OCI-LY1 (cell line): ENCODE measurements at regions not wholly inside any gene's neighbourhood (a gene's known extent, or its start where the extent isn't known, plus 50 kb on each side); places are given as distances from the start of the nearest gene placed in this dataset.

Experiments used
- H2AFZ ChIP-seq: fragments of 200-600 bp; sonication (generic), shearing (Covaris generic); 2 replicates; pipeline ENCODE4 v1.6.0; 2014; ENCODE audit warnings: antibody characterized with exemption, mild to moderate bottlenecking, low read length
- H3F3A ChIP-seq: fragments of 200-600 bp; sonication (generic), shearing (Covaris generic); 2 replicates; pipeline ENCODE4 v1.6.0; 2014; ENCODE audit warnings: mild to moderate bottlenecking, antibody characterized with exemption, low read length, moderate library complexity; ENCODE audit not compliant: insufficient read depth
- H3K27ac ChIP-seq: fragments of 200-600 bp; sonication (generic); 2 replicates; pipeline ENCODE4 v1.5.1; 2014; ENCODE audit warnings: low read length, mixed run types, mild to moderate bottlenecking, low read depth; ENCODE audit not compliant: poor library complexity, severe bottlenecking
- H3K27me3 ChIP-seq: fragments of 200-600 bp; sonication (generic); 2 replicates; pipeline ENCODE4 v1.6.0; 2014; ENCODE audit warnings: antibody characterized with exemption, mild to moderate bottlenecking, low read length, moderate library complexity; ENCODE audit not compliant: insufficient read depth
- H3K36me3 ChIP-seq: fragments of 200-600 bp; sonication (generic); 2 replicates; pipeline ENCODE4 v1.6.1; 2014; ENCODE audit warnings: mild to moderate bottlenecking, antibody characterized with exemption, low read length, moderate library complexity, mixed read lengths; ENCODE audit not compliant: insufficient read depth
- H3K4me1 ChIP-seq: fragments of 200-600 bp; sonication (generic); 2 replicates; pipeline ENCODE4 v1.5.1; 2014; ENCODE audit warnings: mild to moderate bottlenecking, low read length, moderate library complexity; ENCODE audit not compliant: insufficient read depth, severe bottlenecking
- H3K4me2 ChIP-seq: fragments of 200-600 bp; sonication (generic), shearing (Covaris generic); 2 replicates; pipeline ENCODE4 v1.6.1; 2014; ENCODE audit warnings: low read length
- H3K4me3 ChIP-seq: fragments of 200-600 bp; sonication (generic); 2 replicates; pipeline ENCODE4 v1.5.1; 2014; ENCODE audit warnings: low read length, low read depth, mild to moderate bottlenecking, mixed read lengths; ENCODE audit not compliant: poor library complexity, severe bottlenecking
- H3K79me2 ChIP-seq: fragments of 200-600 bp; shearing (Covaris generic); 2 replicates; pipeline ENCODE4 v1.6.1; 2016; ENCODE audit warnings: mixed run types, low read length, mixed read lengths; ENCODE audit not compliant: insufficient read depth
- H3K9ac ChIP-seq: fragments of 200-600 bp; sonication (generic), shearing (Covaris generic); 2 replicates; pipeline ENCODE4 v1.6.1; 2014; ENCODE audit warnings: mild to moderate bottlenecking, low read length, mixed read lengths
- H3K9me2 ChIP-seq: fragments of 200-600 bp; sonication (generic), shearing (Covaris generic); 2 replicates; pipeline ENCODE4 v1.6.1; 2014; ENCODE audit warnings: low read depth, mild to moderate bottlenecking, low read length, mixed read lengths
- H3K9me3 ChIP-seq: fragments of 200-600 bp; shearing (Covaris generic); 2 replicates; pipeline ENCODE4 v1.6.1; 2014; ENCODE audit warnings: low read length, mixed read lengths
- H4K20me1 ChIP-seq: fragments of 200-600 bp; sonication (generic), shearing (Covaris generic); 2 replicates; pipeline ENCODE4 v1.6.0; 2016; ENCODE audit warnings: mild to moderate bottlenecking, low read length; ENCODE audit not compliant: insufficient read depth
- EZH2 ChIP-seq: fragments of 200-600 bp; sonication (generic), shearing (Covaris generic); IDR thresholded peaks from 2 replicates; pipeline ENCODE4 v1.8.0; 2017; ENCODE audit warnings: borderline replicate concordance, mixed run types, mild to moderate bottlenecking, antibody characterized with exemption, low read length, moderate library complexity, mixed read lengths
- TF ChIP-seq, protein P1 (sequence below): fragments of 200-600 bp; sonication (generic), shearing (Covaris generic); IDR thresholded peaks from 2 replicates; pipeline ENCODE4 v1.5.1; 2017; ENCODE audit warnings: mild to moderate bottlenecking, antibody characterized with exemption, low read length, moderate library complexity, mixed read lengths

DNA sequence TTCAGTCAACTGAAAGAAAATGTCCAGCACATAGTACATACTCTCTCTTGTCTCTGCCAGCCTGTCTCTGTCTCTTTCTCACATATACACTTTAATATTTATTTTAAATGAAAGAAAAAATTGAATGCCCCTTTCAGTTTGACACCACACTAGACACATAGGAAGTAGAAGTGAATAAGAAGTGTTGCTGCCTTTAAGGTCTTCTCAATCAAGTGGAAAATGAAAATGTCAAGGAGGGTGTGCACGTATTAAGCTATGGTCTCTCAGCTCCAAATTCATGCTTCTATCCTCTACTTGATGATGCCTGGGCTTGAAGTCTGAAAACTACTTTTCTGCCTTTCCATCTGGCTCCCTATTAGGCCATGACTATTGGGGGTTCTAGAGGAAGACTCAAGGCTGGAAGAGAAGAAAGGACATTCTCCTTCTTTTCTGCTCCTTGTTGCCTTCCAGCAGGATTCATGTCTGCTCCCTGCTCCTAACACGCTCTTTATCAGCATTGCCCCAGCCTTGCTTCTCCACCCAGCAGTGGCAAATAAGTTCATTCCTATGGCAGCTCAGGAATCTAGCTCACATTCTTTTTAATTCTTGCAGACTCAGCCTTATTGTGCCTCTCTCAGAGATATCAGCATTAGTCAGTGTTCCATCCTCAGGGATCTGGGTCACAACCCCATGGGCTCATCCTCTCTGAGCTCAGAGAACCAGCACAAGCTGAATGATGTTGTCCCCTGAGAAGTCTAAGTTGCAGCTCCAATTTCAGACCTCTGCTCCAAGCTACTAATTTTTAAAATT, 609.1 kb upstream of the GRM7 start:
- no peaks in the 10 kb centered on the region for H4K20me1 ChIP-seq
- H3K9me3 ChIP-seq, result 0 out of 2 replicates have a peak, but pooled peaks cover 4% of the 10 kb centered on the region
- no peaks in the 10 kb centered on the region for H3K36me3 ChIP-seq
- no peaks in the 10 kb centered on the region for H3K9me2 ChIP-seq
- no peak overlapping the region for H3K9ac ChIP-seq
- no peaks in the 10 kb centered on the region for H3K27me3 ChIP-seq
- H3F3A ChIP-seq, result no peaks in the 10 kb centered on the region
- no peak overlapping the region for H3K4me3 ChIP-seq
- no peak for TF ChIP-seq EZH2
- TF ChIP-seq, protein P1, sequence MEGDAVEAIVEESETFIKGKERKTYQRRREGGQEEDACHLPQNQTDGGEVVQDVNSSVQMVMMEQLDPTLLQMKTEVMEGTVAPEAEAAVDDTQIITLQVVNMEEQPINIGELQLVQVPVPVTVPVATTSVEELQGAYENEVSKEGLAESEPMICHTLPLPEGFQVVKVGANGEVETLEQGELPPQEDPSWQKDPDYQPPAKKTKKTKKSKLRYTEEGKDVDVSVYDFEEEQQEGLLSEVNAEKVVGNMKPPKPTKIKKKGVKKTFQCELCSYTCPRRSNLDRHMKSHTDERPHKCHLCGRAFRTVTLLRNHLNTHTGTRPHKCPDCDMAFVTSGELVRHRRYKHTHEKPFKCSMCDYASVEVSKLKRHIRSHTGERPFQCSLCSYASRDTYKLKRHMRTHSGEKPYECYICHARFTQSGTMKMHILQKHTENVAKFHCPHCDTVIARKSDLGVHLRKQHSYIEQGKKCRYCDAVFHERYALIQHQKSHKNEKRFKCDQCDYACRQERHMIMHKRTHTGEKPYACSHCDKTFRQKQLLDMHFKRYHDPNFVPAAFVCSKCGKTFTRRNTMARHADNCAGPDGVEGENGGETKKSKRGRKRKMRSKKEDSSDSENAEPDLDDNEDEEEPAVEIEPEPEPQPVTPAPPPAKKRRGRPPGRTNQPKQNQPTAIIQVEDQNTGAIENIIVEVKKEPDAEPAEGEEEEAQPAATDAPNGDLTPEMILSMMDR, result no peak
- H3K27ac ChIP-seq, result peak overlapping the region; percentile 76
- H3K4me2 ChIP-seq, result no peak overlapping the region
- H3K4me1 ChIP-seq, result peaks cover 42% of the 10 kb centered on the region
- peak overlapping the region; percentile 93 for H2AFZ ChIP-seq
- no peaks in the 10 kb centered on the region for H3K79me2 ChIP-seq

DNA sequence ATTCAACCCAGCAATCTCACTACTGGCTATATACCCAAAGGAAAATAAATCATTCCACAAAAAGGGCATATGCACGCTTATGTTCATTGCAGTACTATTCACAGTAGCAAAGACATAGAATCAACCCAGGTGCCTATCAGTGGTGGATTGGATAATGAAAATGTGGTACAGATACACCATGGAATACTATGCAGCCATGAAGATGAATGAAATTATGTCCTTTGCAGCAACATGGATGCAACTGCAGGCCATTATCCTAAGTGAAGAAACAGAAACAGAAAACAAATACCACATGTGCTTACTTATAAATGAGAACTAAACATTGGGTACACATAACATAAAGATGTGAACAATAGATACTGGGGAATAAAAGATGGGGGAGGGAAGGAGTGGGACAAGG, 606.4 kb upstream of the GRM7 start:
- no peak overlapping the region for H3K4me3 ChIP-seq
- peaks cover 36% of the 10 kb centered on the region for H3K4me1 ChIP-seq
- no peak overlapping the region for H3K27ac ChIP-seq
- H3K9me2 ChIP-seq, result no peaks in the 10 kb centered on the region
- H3K79me2 ChIP-seq, result no peaks in the 10 kb centered on the region
- H3K27me3 ChIP-seq, result no peaks in the 10 kb centered on the region
- no peaks in the 10 kb centered on the region for H3K36me3 ChIP-seq
- H3K9ac ChIP-seq, result no peak overlapping the region
- H3K9me3 ChIP-seq, result 0 out of 2 replicates have a peak, but pooled peaks cover 4% of the 10 kb centered on the region
- TF ChIP-seq, protein P1, result no peak
- no peak for TF ChIP-seq EZH2
- no peak overlapping the region for H3K4me2 ChIP-seq
- H3F3A ChIP-seq, result no peaks in the 10 kb centered on the region
- H2AFZ ChIP-seq, result no peak overlapping the region
- no peaks in the 10 kb centered on the region for H4K20me1 ChIP-seq

DNA sequence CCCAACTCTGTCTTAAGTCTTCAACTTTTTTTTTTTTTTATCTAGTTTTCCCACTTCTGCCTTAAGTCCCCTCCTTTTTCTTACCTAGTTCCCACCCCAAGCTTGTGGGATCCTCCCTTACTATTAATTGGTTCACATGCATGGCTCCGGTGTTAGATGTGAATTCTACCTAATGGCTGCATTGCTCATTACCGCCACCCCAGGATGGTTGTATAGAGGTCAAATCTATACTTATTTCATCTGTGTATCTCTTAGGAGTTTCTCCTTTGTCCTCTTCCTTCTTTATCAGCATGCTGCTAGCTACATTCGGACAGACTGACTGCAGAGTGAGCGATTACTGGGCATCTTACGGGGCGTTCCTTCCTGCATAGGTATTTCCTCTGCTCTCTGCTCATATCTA, 605.7 kb upstream of the GRM7 start:
- peaks cover 29% of the 10 kb centered on the region for H3K4me1 ChIP-seq
- H3K9ac ChIP-seq, result no peak overlapping the region
- H4K20me1 ChIP-seq, result no peaks in the 10 kb centered on the region
- H3K36me3 ChIP-seq, result no peaks in the 10 kb centered on the region
- no peak overlapping the region for H3K27ac ChIP-seq
- H3K4me3 ChIP-seq, result no peak overlapping the region
- H3K9me2 ChIP-seq, result no peaks in the 10 kb centered on the region
- no peaks in the 10 kb centered on the region for H3K79me2 ChIP-seq
- 0 out of 2 replicates have a peak, but pooled peaks cover 4% of the 10 kb centered on the region for H3K9me3 ChIP-seq
- no peak for TF ChIP-seq EZH2
- TF ChIP-seq, protein P1, result peak; percentile 56
- no peak overlapping the region for H3K4me2 ChIP-seq
- no peaks in the 10 kb centered on the region for H3K27me3 ChIP-seq
- no peak overlapping the region for H2AFZ ChIP-seq
- H3F3A ChIP-seq, result no peaks in the 10 kb centered on the region
